Hepatocyte (in vitro differentiated cells): ENCODE measurements at regions not wholly inside any gene's neighbourhood (a gene's known extent, or its start where the extent isn't known, plus 50 kb on each side); places are given as distances from the start of the nearest gene placed in this dataset.

Source experiments
- DNase-seq: peaks from one replicate; pipeline ENCODE4 v3.0.0-alpha.2; 2016; ENCODE audit warnings: low spot score
- H2AFZ ChIP-seq: fragments of 200-600 bp; sonication (generic); 2 replicates; pipeline ENCODE4 v1.6.0; 2016; ENCODE audit warnings: antibody characterized with exemption, mild to moderate bottlenecking
- H3K27ac ChIP-seq: fragments of 200-600 bp; sonication (generic); 2 replicates; pipeline ENCODE4 v1.5.1; 2016; ENCODE audit warnings: mild to moderate bottlenecking
- H3K27me3 ChIP-seq: fragments of 200-600 bp; sonication (generic); 2 replicates; pipeline ENCODE4 v1.6.1; 2016
- H3K36me3 ChIP-seq: fragments of 200-600 bp; sonication (generic); replicated peaks from 2 replicates; pipeline ENCODE4 v1.5.1; 2016; ENCODE audit warnings: low read depth; ENCODE audit not compliant: insufficient read depth
- H3K4me1 ChIP-seq: fragments of 200-600 bp; sonication (generic); 2 replicates; pipeline ENCODE4 v1.5.1; 2016; ENCODE audit warnings: mild to moderate bottlenecking, moderate library complexity; ENCODE audit not compliant: insufficient read depth
- H3K4me2 ChIP-seq: fragments of 200-600 bp; sonication (generic); 2 replicates; pipeline ENCODE4 v1.6.0; 2016
- H3K4me3 ChIP-seq: fragments of 200-600 bp; sonication (generic); 2 replicates; pipeline ENCODE4 v1.5.1; 2016; ENCODE audit warnings: mild to moderate bottlenecking
- H3K79me2 ChIP-seq: fragments of 200-600 bp; sonication (generic); 2 replicates; pipeline ENCODE4 v1.6.0; 2017; ENCODE audit warnings: mild to moderate bottlenecking
- H3K9me2 ChIP-seq: fragments of 200-600 bp; sonication (generic); replicated peaks from 2 replicates; pipeline ENCODE4 v1.6.0; 2017; ENCODE audit warnings: mild to moderate bottlenecking; ENCODE audit not compliant: insufficient read depth
- H3K9me3 ChIP-seq: fragments of 200-600 bp; sonication (generic); 2 replicates; pipeline ENCODE4 v1.5.1; 2016; ENCODE audit warnings: low read depth, mild to moderate bottlenecking
- H4K20me1 ChIP-seq: fragments of 200-600 bp; sonication (generic); 2 replicates; pipeline ENCODE4 v1.6.0; 2016; ENCODE audit warnings: mild to moderate bottlenecking; ENCODE audit not compliant: insufficient read depth, poor library complexity, severe bottlenecking
- CTCF ChIP-seq: fragments of 200-600 bp; sonication (generic); IDR thresholded peaks from 2 replicates; pipeline ENCODE4 v1.5.1; 2016; ENCODE audit warnings: antibody characterized with exemption, mild to moderate bottlenecking; ENCODE audit not compliant: poor library complexity
- EZH2 ChIP-seq: fragments of 200-600 bp; sonication (generic); IDR thresholded peaks from 2 replicates; pipeline ENCODE4 v1.6.1; 2016; ENCODE audit warnings: antibody characterized with exemption, mild to moderate bottlenecking, borderline replicate concordance
- EZH2phosphoT487 ChIP-seq: fragments of 200-600 bp; sonication (generic); IDR thresholded peaks from one replicate; pipeline ENCODE4 v1.6.1; 2018; ENCODE audit warnings: antibody characterized with exemption, mild to moderate bottlenecking, low read depth, moderate library complexity; ENCODE audit not compliant: unreplicated experiment, severe bottlenecking
- WGBS: methylation state at CpG from one replicate; pipeline ENCODE4 v1.1.6; 2016; ENCODE audit warnings: low lambda C conversion rate; ENCODE audit errors: missing lambda C conversion rate; 5-methylcytosine and 5-hydroxymethylcytosine counted together

DNA sequence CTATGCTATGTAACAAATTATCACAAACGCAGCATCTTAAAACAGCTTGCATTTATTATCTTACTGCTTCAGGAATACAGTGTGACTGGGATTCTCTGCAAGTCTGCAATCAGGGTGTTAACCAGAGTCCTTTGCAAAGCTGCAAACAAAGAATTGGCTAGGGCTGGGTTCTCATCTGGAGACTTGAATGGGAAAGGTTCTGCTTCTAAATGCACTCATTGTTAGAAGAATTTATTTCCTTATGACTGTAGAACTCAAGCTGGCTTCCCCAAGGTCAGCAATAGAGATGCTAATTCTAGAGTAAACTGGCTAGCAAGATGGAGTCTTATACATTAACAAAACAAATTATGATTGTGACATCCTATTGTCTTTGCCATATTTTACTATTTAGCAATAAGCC is 673.7 kb downstream of the DIPK2A start:
- no peak for TF ChIP-seq EZH2
- no peak for TF ChIP-seq EZH2phosphoT487
- TF ChIP-seq CTCF = no peak

GRCh38 chr3:144650380-144650779 is 678.8 kb downstream of the DIPK2A start:
- H3K4me2 ChIP-seq = no peak overlapping the region
- no peaks in the 10 kb centered on the region for H3K4me1 ChIP-seq
- WGBS = 91% methylated on average over 5 of the region's 5 CpGs
- H3K27me3 ChIP-seq = no peaks in the 10 kb centered on the region
- H3K9me2 ChIP-seq = peaks cover 3% of the 10 kb centered on the region
- no peak for TF ChIP-seq CTCF
- TF ChIP-seq EZH2 = no peak
- TF ChIP-seq EZH2phosphoT487 = no peak
- no peaks in the 10 kb centered on the region for H3K36me3 ChIP-seq
- no peak overlapping the region for H2AFZ ChIP-seq
- H3K27ac ChIP-seq = no peak overlapping the region
- no peaks in the 10 kb centered on the region for H3K9me3 ChIP-seq
- H3K79me2 ChIP-seq = no peaks in the 10 kb centered on the region
- no peak overlapping the region for H3K4me3 ChIP-seq
- H4K20me1 ChIP-seq = no peaks in the 10 kb centered on the region
- no peak for DNase-seq

More for the DNA sequence above, 673.7 kb downstream of the DIPK2A start:
- H3K79me2 ChIP-seq = no peaks in the 10 kb centered on the region
- no peaks in the 10 kb centered on the region for H4K20me1 ChIP-seq
- H3K4me1 ChIP-seq = no peaks in the 10 kb centered on the region
- H2AFZ ChIP-seq = no peak overlapping the region
- H3K9me3 ChIP-seq = no peaks in the 10 kb centered on the region
- no peaks in the 10 kb centered on the region for H3K36me3 ChIP-seq
- peaks cover 3% of the 10 kb centered on the region for H3K9me2 ChIP-seq
- 91% methylated on average over 1 of the region's 1 CpG for WGBS
- no peak for DNase-seq
- no peak overlapping the region for H3K4me3 ChIP-seq
- no peak overlapping the region for H3K4me2 ChIP-seq
- H3K27me3 ChIP-seq = no peaks in the 10 kb centered on the region
- no peak overlapping the region for H3K27ac ChIP-seq

DNA sequence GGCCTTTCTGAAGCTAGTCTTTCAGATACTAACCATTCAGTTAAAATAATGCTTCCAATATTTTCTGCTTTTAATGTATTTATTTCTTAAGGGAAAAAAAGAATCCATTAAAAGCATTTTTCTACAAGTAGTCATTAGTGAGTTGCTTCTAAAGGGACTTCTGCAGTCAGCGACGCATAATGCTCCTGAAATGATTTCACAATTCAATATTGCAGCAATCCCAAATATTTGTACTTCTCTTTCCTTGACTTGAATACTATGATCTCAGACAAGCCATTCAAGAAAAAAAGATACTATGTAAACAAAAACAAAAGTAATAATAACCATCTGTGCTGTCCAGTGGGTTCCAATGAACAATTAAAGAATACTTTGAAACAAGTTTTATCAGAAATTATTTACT is 681.0 kb downstream of the DIPK2A start:
- Histone ChIP-seq H3K9me2 (peaks cover 3% of the 10 kb centered on the region), H3K9me3 (no peaks in the 10 kb centered on the region), H2AFZ (no peak overlapping the region), H3K79me2 (no peaks in the 10 kb centered on the region), H3K4me2 (no peak overlapping the region), H3K4me1 (no peaks in the 10 kb centered on the region), H3K27me3 (no peaks in the 10 kb centered on the region), H3K36me3 (no peaks in the 10 kb centered on the region), H3K27ac (no peak overlapping the region), H3K4me3 (no peak overlapping the region), H4K20me1 (no peaks in the 10 kb centered on the region)
- WGBS = 78% methylated on average over 2 of the region's 2 CpGs
- DNase-seq = no peak
- TF ChIP-seq EZH2 = no peak
- TF ChIP-seq CTCF = no peak
- TF ChIP-seq EZH2phosphoT487 = no peak

DNA sequence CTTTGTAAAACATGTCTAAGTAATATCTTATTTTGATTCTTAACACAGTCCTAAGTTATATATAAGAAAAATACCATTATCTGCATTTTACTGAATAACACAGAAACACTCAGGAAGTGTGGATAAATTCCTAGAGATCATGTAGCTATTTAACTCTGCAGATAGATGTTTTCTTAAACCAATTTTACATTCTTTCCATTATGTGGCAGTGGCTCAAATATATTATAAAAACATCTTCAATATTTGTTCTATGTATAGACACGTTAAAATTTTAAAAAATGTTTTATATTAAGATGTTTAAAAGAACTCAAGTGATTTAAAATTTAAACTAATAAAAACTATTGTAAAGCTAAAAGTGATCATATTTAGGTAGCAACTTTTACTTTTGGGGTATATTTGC is 683.8 kb downstream of the DIPK2A start:
- H3K27ac ChIP-seq = no peak overlapping the region
- no peak overlapping the region for H2AFZ ChIP-seq
- no peaks in the 10 kb centered on the region for H3K4me1 ChIP-seq
- H3K9me3 ChIP-seq = no peaks in the 10 kb centered on the region
- no peaks in the 10 kb centered on the region for H3K36me3 ChIP-seq
- no peaks in the 10 kb centered on the region for H3K79me2 ChIP-seq
- no peak for DNase-seq
- no peaks in the 10 kb centered on the region for H3K9me2 ChIP-seq
- H3K27me3 ChIP-seq = no peaks in the 10 kb centered on the region
- no peaks in the 10 kb centered on the region for H4K20me1 ChIP-seq
- WGBS = 79% methylated on average over 1 of the region's 1 CpG
- no peak overlapping the region for H3K4me3 ChIP-seq
- H3K4me2 ChIP-seq = no peak overlapping the region
- TF ChIP-seq CTCF = no peak
- no peak for TF ChIP-seq EZH2phosphoT487
- no peak for TF ChIP-seq EZH2
